Keratinocyte (primary cell): ENCODE measurements at regions not wholly inside any gene's neighbourhood (a gene's known extent, or its start where the extent isn't known, plus 50 kb on each side); places are given as distances from the start of the nearest gene placed in this dataset.

Source experiments
- EZH2 ChIP-seq: IDR thresholded peaks from one replicate; pipeline ENCODE4 v1.6.1; 2012; ENCODE audit warnings: inconsistent platforms, mild to moderate bottlenecking, low read length, moderate library complexity
- TF ChIP-seq, protein P1 (sequence below), 3 experiments: IDR thresholded peaks in 1 of 3; conservative IDR thresholded peaks in 1 of 3; optimal IDR thresholded peaks in 1 of 3; 2 replicates in 2 of 3; 3 replicates in 1 of 3; pipeline versions ENCODE3 to v1.5.1; 2011; ENCODE audit warnings: low read length in 3 of 3, mild to moderate bottlenecking in 3 of 3, moderate library complexity in 2 of 3, control low read depth in 1 of 3, inconsistent platforms in 1 of 3; ENCODE audit not compliant: insufficient read depth in 2 of 3; ENCODE audit errors: extremely low read depth in 1 of 3

DNA sequence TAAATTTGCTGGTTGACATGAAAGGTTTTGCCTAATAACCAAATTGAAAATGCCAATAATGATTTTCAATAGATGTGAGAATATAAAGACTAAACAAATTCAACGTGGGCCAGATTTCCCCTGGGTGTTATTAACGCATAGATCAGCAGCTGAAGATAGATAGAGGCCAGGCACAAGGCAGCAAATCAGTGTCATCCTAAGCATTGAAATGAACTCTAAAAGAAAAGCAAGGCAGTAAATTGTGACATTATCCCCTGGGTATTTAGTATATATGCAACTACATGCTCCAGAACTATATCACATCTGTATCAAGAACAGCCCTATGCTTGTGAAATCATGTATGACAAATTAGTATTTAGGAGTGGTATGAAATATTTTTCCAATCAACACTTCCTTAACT lies 167.1 kb upstream of the EPHA3 start:
- TF ChIP-seq, protein P1, sequence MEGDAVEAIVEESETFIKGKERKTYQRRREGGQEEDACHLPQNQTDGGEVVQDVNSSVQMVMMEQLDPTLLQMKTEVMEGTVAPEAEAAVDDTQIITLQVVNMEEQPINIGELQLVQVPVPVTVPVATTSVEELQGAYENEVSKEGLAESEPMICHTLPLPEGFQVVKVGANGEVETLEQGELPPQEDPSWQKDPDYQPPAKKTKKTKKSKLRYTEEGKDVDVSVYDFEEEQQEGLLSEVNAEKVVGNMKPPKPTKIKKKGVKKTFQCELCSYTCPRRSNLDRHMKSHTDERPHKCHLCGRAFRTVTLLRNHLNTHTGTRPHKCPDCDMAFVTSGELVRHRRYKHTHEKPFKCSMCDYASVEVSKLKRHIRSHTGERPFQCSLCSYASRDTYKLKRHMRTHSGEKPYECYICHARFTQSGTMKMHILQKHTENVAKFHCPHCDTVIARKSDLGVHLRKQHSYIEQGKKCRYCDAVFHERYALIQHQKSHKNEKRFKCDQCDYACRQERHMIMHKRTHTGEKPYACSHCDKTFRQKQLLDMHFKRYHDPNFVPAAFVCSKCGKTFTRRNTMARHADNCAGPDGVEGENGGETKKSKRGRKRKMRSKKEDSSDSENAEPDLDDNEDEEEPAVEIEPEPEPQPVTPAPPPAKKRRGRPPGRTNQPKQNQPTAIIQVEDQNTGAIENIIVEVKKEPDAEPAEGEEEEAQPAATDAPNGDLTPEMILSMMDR (optimal IDR thresholded peaks at IDR 0.05 in 1 of 3, IDR thresholded peaks at IDR 0.05 in 1 of 3, conservative IDR thresholded peaks at IDR 0.05 in 1 of 3; ENCODE audit: extremely low read depth in 1 of 3, insufficient read depth in 2 of 3, low read length in 3 of 3), result no peak
- TF ChIP-seq EZH2, result no peak
